ENCODE measurements at regions not wholly inside any gene's neighbourhood (a gene's known extent, or its start where the extent isn't known, plus 50 kb on each side); places are given as distances from the start of the nearest gene placed in this dataset.

- DNase-seq: no peak
Measured at GRCh38 chr4:24144381-24144780, 254.5 kb upstream of the PPARGC1A start.

DNA sequence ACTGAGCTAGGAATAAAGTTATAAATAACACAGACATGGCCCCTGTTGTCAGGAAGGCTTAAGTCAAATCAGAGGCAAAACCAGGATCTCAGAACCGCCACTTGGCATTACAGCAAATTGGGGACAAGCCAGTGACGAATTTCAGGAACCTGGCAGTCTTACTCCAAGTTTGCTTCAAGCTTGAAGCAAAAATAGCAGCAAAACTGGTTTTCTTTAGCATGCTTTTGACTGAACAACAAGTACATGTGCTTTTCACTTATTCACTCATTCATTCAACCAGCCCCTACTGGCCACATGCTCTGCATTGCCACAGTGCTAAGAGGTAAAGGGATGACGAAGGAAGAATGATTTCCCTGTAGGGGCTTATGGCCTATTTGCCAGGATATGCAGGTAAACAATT, 253.9 kb upstream of the PPARGC1A start:
- no peak for DNase-seq

- DNase-seq: no peak
Measured at GRCh38 chr4:24141836-24142235, 252.0 kb upstream of the PPARGC1A start.

DNA sequence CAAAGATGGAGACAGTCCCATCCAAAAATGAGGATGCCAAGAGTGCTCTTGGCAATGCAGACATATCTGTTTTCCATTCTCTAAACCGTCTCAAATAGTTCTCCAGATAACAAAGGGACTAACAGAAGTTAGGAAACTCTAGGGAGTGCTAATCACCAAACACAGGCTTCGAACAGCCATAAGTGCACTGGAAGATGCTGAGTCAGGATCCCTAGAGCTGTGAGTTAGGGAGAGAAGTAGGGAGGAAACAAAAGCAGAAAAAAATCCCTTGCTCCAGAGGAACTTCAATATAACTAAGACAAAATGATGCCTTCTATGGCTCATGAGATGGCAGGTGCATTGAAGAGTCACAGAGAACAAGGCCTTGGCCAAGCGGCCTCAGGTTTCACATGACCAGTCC, 251.0 kb upstream of the PPARGC1A start:
- DNase-seq: no peak

GRCh38 chr4:24137671-24138601, 248.1 kb upstream of the PPARGC1A start:
- DNase-seq: peak; percentile 67

GRCh38 chr4:24131954-24132673, 242.3 kb upstream of the PPARGC1A start:
- DNase-seq: peak; percentile 11

- no peak for DNase-seq
Measured at GRCh38 chr4:24130637-24131036, 240.8 kb upstream of the PPARGC1A start.

DNA sequence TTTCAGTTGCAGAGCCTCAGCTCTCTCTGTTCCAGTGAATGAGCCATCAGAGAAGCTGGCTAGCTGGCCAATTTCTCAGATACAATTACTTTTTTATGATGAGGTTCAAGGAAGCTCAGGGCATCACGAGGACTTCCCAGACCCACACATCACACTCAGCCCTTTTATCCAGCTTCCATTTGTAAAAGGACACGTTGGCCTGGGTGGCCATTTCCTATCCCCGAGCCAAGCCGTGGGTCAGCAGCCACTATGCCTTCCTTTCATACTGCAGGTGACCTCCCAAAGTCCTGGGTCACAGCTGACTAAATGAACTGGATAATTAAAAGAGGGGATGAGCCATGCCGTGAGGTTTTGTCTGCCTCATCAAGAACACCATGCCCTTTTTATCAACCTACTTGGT, 236.9 kb upstream of the PPARGC1A start:
- no peak for DNase-seq

- no peak for DNase-seq
Measured at GRCh38 chr4:24121395-24122175, 231.7 kb upstream of the PPARGC1A start.

GRCh38 chr4:24117975-24118374, 228.1 kb upstream of the PPARGC1A start:
- DNase-seq: no peak

- DNase-seq: no peak
Measured at GRCh38 chr4:24116107-24116506, 226.3 kb upstream of the PPARGC1A start.

DNA sequence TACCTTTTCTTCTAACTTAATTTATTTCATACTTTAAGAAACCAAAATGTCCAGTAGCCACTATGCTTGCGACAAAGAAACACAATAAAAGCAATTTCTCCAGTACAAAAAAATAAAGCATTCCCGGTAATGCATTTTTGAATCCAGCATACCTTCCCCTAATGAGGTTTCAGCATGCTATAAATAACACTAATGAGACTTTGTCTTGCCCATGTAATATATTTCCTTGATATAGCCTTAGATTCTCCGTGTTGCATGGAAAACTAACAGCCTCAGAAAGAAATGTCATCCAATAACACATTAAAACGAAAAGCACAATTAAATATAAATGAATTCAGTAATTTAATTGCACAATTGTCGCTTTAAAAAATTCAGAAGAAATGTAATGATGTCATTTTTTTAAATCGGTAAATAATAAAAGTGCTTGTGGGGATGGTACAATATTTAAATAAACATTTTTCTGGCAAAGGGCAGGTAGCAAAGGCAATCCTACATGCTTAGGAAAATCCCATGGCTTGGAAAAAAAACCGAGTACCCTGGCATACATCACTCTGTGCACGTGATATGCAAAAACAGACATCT, 225.2 kb upstream of the PPARGC1A start:
- DNase-seq: no peak

DNA sequence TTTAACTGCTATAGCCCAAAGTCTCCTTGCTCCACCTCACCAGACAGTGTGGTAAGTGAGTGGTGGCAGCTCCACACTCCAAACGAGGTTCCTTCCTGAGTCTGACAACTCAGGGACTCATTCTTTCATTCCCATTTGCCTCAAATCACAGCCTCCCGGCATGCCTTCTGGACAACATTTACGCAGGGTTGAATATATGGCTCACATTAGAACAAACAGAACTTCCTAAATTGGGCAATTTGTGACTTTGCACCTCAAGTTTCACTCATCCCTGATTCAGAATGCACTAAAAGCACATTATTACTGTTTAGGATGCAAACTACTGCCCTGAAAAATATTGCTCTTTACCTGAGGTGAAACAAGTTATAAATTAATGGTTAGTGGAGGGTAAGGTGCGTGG, 224.6 kb upstream of the PPARGC1A start:
- DNase-seq: no peak

DNA sequence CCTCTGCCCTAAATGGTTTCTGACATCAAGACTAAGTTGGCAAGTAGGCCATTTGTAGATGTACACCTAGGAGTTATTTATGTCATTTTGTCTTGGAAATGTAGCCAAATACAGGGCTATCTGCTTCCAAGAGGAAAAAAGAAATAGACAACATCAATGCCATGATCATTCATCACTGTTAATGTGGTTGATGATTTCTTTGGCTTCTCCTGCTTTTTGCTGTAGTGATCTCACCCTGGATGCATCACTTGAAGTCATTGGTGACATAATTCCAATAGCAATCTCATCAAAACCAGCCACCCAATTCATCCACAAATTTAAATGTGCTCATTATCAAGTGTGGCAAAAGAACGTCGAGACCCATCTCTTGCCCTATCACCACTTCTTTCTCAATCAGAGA, 222.6 kb upstream of the PPARGC1A start:
- no peak for DNase-seq

DNA sequence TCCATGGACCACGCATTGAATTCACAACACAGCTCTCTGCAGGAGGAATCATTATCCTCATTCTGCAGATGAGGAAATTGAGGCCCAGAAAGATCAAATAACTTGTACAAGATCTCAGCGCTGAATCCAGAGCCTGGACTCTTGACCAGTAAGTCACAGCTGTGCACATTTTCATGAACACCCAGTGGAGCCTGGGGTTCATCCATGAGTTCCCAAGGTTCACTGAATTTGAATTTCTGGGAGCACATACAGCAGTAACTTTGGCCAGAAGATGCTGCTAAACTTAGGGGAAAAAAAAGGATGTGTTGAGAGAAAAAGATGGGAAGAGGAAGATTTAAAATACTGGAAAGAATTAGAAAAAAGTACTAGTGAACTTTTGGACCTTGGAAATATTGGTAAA, 218.7 kb upstream of the PPARGC1A start:
- DNase-seq: no peak

DNA sequence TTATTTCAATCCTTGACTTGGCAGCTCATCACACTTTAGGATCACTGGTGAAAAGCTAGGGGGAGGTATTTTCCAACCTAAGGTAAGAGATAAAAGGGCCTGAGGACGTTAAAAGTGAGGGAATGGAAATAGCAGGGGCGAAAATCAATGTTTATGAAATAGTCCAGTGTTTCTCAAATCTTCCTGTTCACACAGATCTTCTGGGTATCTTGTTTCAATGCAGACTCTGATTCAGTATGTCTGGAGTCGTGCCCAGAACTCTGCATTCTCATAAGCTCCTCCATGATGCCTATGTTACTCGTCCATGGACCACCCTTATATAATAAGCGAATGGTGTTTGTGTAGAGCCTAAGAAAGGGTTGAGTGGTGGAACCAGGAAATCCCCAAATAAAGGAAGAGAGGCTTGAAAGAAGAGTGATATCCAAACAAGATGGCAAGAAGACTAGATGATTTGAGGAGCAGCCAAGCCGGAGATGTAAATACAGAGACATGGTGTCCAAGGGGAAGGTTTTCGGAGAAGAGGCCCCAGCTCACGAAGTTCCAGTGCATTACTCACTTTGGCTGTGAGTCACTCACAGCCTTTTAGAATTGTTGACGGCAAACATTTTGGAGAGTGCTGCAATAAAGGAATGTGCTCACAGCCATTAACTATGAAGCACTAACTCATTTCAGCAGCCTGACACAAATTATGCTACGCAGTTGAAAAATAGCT, 215.6 kb upstream of the PPARGC1A start:
- DNase-seq: no peak

- DNase-seq: no peak
Measured at GRCh38 chr4:24104158-24104565, 214.3 kb upstream of the PPARGC1A start.

DNA sequence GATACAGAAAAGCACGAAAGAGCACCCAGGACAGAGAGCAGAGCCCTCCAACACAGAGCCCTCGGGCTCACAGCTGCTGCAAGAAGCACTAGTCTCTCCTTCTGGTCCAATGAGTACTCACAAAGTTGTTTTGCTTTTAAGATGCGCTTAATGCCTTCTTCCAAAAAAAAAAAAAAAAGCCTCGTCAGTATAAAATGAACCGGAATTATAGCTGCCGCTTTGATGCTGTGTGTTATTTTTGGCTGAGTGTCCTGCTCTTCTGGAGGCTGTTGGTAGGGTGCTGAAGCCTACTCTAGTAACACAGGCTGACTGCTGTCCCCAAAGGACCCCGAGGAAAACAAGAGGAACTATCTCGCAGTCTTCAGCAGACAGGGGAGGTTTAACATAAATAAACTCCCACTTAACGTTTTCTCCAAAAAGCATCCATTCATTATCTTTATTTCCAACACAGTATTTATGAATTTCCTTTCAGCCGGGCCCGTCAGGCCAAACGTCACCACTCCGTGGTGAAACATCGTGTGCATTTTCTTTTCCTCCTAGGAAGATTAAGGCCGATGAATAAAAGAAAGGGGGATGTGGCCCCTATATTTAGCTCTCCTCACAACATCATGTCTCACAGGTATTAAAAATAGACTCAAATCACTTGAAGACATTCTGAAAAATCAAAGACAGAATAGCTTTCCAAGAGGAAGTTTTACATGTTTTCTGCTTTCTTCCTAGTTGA, 213.7 kb upstream of the PPARGC1A start:
- no peak for DNase-seq

DNA sequence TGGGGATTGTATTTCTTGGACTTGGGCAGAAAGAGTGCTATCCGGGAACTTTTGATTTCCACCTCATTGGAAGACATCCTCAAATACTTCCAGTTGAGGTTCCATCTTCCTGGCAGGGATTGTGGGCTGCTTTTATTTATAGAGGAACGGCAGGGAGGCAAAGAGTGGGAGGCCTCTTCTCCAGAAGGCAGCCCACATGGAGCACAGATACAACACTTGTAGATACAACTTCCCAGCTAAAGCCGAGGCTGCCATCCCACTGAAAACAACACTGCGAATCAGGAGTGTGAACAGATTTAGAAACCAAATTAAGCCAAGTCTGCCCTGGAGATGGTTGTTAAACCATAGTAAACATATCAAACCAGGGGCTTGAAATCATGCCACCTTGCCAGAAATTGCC, 212.8 kb upstream of the PPARGC1A start:
- DNase-seq: no peak

- DNase-seq: no peak
Measured at GRCh38 chr4:24096603-24097002, 206.8 kb upstream of the PPARGC1A start.

DNA sequence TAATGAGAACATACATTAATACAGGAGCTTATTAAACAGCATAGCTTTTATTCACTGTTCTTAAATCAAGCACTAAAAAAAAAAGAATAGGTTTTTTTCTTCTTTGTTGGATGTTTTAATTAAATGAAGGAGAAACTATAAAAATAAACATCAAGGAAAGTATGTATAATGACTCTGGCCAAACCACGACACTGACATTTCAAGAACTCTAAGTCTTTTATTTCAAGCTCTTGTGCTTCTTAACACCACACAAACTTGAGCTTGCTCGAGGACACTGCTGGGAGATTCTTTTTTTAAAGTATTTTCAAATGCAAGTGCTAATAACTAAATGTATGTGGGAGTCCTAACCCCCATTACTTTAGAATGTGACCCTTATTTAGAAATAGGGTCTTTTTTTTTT, 204.9 kb upstream of the PPARGC1A start:
- no peak for DNase-seq

- DNase-seq: no peak
Measured at GRCh38 chr4:24093446-24093845, 203.6 kb upstream of the PPARGC1A start.

Measured in NCI-H510A treated with DMSO at 0.1 percent for 48 hours (cell line).